Stimulated activated CD8-positive, alpha-beta memory T cell treated with anti-CD3 and anti-CD28 coated beads, Interleukin-4, amount 100 ng/mL, for 24 hours (primary cell): ENCODE measurements at regions not wholly inside any gene's neighbourhood (a gene's known extent, or its start where the extent isn't known, plus 50 kb on each side); places are given as distances from the start of the nearest gene placed in this dataset.

Experiments
- DNase-seq: peaks from one replicate; pipeline ENCODE4 v3.0.0-alpha.2; 2020; ENCODE audit warnings: low read depth

DNA sequence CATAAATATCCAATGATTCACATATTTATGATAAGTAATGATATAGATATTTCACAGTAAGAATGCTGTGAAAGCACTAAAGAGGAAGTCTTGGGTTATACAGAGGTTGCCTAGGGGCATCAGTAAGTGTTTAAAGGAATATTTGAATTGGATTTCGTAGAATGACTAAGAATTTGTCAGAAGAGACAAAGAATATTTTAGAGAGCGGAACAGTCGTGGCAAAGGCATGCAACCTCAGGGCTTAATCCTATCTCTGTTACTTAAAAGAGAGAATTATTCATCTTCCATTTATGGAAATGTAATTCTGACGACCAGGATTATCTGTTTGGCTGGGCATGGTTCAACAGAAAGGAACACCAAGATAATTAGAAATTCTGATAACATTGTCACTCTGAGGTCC lies 171.9 kb upstream of the NR5A2 start:
- no peak for DNase-seq

DNA sequence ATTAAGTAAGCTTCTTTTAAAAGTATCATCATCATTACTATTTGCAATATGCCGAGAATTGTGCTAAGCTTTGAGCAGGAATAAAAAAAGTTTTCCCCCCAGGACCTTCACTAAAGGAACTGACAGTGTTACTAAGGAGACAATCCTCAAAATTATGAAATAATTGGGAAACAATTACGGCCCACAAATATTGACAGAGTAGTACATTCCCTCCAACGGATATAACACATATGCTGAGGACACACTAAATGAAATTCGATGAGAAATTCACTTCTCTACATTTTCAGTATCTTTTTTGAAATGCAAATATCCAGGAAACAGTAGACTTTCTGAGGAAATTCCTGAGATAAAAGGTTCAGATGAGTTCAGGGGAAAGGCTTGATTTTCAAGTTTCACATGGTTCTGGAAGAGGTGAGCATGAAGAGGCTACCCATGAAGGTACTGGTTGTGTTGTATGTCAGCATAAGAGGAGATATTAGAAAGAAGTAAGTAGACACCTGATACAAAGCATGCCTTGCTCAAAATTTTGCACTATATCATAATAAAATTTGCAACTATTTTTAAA lies 171.2 kb upstream of the NR5A2 start:
- DNase-seq: no peak

DNA sequence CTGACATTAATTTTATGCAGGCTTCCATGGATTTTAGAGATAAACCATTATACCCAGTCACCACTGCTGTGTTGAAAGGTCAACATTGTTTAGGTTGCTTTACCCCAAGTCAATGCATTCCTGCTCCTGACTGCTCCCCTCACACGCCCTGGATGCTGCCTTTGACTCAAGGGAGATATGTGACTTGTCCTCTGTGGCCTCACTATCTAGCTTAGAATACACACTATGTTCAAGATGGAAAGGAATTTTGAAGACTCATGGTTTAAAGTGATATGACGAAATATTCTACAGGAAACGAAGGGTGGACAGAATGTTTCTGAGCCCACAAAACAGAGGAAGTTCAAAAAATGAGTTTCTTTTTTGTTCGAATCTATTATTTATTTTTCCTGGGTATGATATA lies 170.4 kb upstream of the NR5A2 start:
- no peak for DNase-seq

DNA sequence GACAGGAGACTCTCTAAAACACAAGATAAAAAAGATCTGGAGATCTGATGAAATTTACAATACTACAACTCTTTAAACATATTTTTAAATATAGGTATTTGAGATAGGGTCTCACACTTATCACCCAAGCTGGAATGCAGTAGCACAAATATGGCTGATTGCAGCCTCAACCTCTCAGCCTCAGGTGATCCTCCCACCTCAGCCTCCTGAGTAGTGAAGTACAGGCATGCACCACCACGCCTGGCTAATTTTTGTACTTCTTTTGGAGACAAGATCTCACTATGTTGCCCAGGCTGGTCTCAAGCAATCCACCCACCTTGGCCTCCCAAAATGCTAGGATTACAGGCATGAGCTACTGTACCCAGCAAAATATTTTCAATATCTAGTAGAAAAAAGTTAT lies 170.0 kb upstream of the NR5A2 start:
- DNase-seq: no peak

DNA sequence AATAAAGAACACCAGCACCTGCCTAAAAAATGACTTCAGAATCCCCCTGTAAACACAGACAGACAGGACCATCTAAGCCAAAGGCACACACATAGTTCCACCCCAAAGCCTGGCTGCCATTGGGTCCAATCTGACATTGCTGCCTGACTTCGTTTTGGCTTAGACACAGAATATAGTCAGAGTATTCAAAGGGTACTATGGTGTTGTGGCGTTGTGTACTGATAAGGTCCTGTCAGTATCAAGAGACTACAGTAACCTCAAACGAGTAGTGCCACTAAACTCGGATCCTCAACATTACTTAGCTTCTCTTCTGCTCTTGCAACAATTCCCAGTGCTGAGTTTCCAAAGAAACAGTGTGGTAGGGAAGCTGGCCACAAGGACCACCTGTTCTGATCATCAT lies 169.3 kb upstream of the NR5A2 start:
- DNase-seq: no peak

DNA sequence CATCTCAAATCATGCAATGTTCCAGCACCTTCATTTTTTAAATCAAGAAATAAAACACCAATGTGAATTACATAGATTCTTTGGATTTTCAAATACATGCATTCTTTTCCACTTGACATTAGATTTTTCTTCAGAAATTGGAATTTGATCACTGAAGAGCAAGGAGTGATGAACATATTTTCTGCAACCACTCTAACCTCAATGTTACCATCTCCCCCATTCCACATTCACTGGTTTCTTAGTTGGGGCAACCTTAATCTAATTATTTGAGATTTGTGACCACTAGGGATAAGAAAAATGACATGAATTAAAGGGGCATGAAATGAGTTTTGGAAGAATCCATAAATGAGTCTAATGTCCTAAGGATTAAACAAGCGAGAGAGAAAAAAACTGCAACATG lies 168.7 kb upstream of the NR5A2 start:
- no peak for DNase-seq

DNA sequence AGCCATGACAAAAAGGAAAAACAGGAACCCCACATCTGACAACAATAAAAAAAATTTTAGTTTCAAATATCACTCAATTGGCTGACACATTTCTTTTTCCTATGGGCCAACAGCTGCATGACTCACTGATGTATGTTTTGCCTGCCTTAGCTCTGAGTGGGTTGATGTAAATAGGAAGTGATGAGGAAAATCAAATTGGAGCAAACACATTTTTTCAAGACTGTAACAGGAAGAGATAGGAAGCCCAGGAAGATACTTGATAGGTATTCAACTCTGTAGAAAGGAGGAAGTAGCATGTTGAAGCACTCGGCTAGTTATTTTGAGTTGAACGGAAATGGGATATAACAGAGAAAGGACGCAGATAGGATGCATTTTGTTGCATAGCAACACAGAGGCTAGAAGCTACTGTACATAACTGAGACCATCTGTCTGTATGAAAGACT lies 168.0 kb upstream of the NR5A2 start:
- DNase-seq: no peak

DNA sequence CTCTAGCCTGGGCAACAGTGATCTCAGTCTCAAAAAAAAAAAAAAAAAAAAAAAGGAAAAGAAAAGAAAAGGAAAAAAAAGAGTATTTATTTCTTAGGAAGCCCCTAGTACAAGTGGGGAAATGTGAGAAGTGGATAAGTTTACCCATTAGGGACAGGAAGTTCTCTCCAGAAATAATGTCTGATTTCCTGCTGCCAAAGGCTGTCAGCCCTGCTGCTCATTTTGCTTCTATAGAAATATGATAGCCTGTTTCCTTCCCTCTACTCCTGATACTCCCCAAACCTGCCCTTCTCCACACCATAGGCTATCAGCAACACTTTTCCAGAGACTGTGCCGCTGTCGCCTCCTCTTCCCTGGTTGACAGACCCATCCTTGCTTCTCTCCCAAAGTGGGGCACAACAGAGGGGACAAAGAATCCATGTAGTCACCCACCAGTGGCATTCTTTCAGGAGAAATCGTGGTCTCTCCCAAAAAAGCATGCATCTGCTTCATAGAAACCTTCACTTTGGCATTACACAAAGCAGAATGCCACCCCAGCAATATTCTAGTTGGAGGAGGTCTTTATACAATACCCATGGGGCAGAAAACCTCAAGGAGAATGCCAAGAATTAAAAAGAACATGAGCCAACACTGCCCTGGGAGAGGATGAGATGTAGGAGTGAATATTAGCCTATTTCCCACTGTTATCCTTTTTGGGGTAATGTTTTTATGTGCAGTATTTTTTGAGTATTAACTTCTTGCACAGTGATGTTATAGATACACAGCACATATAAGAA lies 166.3 kb upstream of the NR5A2 start:
- DNase-seq: no peak

DNA sequence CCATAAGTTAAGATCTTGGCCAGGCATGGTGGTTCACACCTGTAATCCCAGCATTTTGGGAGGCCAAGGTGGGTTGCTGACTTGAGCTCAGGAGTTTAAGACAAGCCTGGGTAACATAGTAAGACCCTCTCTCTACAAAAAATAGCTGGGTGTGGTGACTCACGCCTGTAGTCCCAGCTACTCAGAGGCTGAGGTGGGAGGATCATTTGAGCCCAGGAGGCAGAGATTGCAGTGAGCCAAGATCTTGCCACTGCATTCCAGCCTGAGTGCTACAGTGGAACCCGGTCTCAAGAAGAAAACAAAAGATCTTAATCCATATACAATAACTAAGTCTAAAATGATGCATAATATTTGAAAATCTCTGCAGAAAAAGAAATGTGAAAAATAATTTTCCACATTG lies 165.5 kb upstream of the NR5A2 start:
- no peak for DNase-seq

DNA sequence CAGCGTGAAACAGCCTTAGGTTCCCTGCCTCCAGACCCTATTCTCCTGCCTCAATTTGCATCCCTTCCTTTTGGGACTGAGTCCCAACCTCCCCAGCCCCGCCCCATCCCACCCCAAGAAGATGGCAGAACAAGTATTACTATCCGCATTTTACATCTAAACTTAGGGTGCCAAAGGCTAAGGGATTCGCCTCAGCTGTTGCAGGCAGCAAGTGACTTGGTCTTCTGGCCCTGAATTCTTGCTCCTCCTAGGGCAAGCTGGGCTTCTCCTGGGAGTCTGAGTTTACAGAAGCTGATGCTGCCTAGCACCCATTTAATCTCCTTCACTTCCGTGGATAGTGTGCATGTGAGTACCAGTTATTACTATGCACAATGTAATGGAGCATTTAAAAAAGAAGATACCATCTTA lies 161.3 kb upstream of the NR5A2 start:
- DNase-seq: no peak

DNA sequence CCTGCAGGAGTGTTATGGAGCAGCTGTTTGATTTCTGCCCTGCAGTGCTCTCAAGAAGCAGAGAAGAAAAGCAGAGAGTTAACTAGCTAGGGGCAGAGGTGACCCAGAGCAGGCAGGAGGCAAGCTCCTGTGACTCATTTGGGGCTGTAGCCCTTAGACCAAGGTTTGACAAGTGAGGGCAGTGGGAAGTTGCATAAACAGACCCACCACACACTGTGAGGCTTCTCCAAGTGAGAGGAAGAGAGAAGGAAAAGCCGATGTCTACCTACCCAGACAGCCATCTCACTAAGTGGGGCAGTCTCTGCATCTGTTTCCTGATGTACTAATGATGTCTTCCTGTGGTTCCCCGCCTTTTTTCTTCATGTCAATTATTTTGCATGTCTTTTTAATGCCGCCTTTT lies 159.9 kb upstream of the NR5A2 start:
- no peak for DNase-seq

DNA sequence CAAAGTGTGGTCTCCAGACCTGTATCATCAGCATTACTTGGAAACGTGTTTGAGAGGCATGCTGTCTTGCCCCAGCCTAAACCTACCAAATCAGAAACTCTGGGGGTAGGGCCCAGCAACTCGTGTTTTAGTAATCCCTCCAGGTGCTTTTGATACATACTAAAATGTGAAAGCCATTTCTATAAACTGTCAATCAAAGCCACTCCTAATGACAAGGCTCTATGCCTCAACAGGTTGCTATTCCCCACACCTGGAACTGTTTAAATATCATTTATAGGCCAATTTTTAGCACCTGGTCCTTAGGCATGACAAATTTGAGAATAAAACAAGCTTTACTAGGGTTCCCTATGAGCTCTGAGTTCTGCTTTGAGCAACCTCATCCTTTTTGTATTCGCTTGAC lies 158.7 kb upstream of the NR5A2 start:
- no peak for DNase-seq

DNA sequence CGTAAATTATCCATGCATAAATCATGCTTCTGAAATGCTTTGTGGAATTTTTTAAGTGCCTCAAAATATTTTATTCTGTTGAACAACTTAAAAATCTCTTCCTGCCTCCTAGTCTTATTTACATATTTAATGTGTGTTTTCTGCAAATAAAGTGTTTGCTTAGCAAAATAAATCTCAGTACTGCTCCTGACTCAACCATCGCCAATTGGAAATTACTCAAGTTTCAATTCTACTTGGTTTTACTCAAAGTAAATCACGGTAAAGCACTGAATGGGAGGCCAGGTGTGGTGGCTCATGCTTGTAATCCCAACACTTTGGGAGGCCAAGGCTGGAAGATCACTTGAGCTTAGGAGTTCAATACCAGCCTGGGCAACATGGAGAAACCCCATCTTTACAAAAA lies 152.2 kb upstream of the NR5A2 start:
- DNase-seq: no peak

DNA sequence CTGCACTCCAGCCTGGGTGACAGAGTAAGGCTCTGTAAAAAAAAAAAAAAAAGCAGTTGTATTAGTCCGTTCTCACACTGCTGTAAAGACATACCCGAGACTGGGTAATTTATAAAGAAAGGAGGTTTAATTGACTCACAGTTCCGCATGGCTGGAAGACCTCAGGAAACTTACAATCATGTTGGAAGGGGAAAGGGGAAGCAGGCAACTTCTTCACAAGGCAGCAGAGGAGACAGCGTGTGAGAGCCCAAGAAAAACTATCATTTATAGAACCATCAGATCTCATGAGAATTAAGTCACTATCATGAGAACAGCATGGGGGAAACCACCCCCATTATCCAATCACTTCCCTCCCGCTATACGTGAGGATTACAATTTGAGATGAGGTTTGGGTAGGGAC lies 151.7 kb upstream of the NR5A2 start:
- DNase-seq: no peak

DNA sequence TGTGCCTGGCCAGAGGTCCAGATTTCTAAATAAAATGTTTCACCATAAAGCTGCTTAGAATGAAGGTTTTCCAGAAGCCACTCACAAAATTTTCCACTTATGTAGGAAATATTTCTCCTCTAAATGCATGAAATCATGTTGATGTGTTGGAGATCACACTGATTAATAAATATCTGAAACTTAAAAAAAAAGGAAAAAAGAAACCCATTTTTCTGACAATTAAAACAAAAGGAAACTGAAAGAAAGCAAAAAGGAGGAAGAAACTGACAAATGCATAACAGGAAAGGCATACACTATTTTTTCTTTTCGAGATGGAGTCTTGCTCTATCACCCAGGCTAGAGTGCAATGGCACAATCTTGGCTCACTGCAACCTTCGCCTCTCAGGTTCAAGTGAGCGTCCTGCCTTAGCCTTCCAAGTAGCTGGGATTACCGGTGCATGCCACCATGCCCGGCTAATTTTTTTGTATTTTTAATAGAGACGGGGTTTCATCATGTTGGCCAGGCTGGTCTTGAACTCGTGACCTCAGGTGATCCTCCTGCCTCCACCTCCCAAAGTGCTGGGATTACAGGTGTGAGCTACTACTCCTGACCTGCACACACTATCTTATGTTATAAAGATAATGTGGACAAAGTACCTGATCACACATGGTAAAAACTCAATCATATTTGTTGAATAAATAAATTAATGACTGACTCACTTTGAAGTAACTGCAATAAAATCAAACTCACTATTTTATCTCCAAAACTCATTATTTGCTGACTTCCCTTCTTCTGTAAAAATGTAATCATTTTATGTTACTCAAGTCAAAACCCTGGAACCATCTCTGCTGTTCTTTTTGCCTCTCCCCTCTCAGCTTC lies 149.8 kb upstream of the NR5A2 start:
- DNase-seq: no peak

DNA sequence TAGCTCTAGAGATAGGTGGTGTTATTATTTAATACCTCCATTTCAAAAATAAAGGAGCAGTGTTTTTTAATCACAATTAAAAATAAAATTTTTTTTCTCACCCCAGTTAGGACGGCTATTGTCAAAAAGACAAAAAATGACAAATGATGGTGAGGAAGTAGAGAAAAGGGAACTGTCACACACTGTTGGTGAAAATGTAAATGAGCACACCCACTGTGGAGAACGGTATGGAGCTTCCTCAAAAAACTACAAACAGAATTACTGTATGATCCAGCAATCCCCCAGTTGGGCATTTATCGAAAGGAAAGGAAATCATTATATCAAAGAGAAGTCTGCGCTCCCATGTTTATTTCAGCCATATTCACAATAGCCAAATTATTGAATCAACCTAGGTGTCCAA lies 148.7 kb upstream of the NR5A2 start:
- no peak for DNase-seq

DNA sequence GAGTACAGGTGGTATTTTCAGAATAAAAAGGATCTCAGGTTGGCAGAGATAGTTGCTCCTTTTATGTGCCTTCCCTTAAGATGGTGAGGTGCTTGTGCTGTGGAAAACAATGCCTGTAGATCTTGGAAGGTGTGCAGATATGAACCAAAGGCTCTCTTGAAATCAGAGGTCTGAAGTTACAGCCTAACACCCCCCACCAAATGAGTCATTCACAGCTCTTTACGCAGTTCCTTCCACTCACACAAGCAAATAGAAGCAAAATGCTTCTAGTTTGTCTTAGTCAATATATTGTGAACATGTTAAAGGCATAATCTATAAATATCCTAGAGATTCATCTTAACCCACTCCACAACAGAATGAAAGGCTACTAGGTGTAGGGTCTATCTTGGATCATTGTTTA lies 128.9 kb upstream of the NR5A2 start:
- DNase-seq: no peak

DNA sequence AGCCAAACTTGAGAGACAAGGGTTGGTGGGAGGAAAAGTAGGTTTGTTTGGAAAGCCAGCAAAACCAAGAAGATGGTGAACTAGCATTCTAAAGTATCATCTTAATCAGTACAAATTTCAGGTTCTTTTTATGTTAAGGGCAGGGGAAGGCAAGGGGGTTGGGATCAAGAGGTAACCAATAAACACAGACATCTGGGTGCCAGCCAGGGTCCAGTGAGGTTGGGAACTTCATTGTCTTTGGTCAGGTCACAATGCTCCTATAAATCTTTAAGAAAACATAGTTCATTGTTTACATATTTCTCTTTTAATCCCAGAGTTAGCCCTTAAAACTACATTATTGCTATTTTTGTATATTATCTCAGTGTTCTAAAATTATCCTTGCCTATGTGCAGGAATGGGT lies 126.2 kb upstream of the NR5A2 start:
- no peak for DNase-seq

DNA sequence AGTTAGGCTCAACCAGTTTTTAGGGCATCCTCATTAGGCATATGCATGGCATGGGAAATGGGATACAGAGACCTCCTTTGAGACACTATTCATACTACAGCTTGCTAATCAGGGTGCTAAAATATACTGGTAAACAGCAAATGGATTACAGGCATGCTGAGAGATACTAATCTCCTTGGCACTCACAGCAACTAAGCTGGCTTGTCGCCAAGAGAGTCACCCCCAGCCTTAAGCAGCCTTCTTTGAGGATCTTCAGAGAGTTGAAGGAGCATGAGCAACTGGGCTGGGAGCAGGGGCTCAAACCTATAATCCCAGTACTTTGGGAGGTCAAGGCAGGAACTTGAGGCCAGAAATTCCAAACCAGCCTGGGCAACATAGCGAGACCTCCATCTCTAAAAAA lies 120.1 kb upstream of the NR5A2 start:
- DNase-seq: no peak

DNA sequence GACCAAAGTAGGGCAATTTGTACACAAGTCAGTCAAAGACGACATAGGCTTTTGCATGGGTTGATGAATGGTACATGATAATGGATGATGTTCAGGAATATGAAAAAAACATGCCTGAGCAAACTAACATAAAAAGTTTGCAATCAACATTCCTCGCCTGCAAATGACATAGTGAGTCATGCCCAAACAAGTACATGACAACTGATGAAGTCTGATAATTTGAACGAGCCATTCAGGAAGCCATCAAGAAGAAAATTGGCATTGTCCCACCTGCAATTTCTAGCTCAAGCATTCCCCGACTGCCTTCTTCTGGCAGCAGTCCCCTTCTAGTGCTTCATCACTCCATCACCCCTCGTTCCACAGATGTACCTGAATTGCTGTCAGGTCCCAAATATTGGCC lies 118.4 kb upstream of the NR5A2 start:
- DNase-seq: no peak

DNA sequence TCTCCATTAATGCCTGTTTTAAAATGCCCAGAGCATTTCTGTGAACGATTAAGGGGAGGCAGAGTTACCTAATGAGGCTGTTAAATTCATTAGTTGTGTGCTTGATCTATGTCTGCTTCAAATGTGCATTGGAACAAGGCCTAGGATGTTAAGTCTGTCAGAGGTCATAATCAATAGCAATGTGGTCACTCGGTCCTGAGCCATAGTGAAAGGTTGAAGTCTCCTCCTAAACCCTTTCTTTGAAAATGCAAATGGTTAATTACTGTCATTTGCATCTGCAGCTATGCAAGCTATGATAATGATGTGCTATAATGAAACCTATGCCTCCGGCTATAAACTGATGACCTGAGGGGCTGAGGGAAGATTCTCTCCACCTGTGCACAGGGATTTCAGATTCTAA lies 114.2 kb upstream of the NR5A2 start:
- no peak for DNase-seq

DNA sequence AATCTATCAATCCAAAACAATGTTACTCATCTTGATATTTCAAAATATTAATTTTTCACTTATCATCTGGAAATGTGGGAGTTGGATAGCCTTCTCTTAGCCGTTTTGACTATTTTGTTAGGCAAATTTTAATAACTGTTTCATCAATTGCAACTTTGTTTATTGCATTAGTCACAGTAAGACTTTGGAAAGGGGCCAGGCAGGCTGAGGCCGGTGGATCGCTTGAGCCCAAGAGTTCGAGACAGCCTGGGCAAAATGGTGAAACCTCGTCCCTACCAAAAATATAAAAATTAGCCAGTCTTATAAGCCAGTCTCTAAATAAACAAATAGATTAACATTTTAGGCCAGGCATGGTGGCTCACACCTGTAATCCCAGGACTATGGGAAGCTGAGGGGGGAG lies 113.0 kb upstream of the NR5A2 start:
- no peak for DNase-seq

DNA sequence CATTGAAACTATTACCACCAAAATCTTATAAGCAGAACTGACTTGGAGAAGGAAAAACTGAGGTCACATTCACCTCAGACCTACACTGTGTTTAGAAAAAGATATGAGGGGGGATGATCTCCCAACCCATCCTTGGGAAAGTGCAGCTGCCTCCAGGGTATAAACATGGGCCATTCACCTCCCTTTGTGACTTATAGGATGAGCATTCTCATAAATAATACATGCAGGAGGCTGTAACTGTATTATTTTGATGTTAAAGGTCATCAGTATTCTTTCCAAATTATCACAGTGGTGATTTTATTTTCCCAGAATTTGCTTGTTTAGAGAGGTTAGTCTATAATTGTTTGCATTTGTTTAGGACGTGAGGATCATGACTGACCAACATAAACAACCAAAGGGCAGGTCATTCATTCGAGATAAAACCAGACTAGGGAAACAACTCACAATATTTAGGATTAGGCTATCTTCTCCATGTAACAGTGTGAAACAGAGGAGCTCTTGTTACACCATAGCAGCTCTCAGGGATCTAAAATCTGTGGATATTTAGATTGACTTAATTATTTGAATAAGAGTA lies 109.2 kb upstream of the NR5A2 start:
- no peak for DNase-seq
